ENCODE measurements at regions not wholly inside any gene's neighbourhood (a gene's known extent, or its start where the extent isn't known, plus 50 kb on each side); places are given as distances from the start of the nearest gene placed in this dataset.

DNA sequence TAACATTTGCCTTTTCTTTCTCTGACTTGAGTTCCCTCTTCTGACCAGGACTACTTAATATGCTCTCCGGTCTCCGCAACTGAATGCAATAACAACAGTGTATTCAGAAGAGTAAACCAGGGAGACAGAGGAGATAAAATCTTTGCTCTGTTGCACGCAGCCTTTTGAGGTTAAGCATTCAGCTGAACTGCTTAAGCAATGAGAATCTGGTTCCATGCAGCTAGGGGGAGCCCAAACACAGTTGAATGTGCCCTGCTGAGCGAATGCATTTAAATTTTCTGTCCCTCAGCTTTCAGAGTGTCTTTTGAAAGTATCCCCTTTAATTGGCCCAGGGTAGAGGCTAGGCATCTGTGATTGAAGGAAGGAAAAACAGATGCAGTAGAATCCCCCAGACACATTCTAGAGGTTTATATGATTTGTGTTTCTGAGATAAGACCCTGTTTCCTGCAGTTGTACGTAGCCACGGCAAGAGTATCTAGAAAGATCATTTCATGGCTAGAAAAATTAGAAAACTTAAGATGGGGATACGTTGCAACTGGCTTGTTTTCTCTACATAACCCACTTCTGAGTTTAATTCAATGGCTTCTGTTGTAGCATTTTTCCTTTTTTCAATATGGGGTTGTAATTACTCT is 309.6 kb downstream of the TUSC7 start:
- Histone ChIP-seq H3K4me3 (peak overlapping the region; percentile 47), H3K27ac (no peak overlapping the region)
- TF ChIP-seq, protein P1, sequence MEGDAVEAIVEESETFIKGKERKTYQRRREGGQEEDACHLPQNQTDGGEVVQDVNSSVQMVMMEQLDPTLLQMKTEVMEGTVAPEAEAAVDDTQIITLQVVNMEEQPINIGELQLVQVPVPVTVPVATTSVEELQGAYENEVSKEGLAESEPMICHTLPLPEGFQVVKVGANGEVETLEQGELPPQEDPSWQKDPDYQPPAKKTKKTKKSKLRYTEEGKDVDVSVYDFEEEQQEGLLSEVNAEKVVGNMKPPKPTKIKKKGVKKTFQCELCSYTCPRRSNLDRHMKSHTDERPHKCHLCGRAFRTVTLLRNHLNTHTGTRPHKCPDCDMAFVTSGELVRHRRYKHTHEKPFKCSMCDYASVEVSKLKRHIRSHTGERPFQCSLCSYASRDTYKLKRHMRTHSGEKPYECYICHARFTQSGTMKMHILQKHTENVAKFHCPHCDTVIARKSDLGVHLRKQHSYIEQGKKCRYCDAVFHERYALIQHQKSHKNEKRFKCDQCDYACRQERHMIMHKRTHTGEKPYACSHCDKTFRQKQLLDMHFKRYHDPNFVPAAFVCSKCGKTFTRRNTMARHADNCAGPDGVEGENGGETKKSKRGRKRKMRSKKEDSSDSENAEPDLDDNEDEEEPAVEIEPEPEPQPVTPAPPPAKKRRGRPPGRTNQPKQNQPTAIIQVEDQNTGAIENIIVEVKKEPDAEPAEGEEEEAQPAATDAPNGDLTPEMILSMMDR (IDR thresholded peaks at IDR 0.05), result peak; percentile 61
- DNase-seq (ENCODE audit: low spot score), result no peak

DNA sequence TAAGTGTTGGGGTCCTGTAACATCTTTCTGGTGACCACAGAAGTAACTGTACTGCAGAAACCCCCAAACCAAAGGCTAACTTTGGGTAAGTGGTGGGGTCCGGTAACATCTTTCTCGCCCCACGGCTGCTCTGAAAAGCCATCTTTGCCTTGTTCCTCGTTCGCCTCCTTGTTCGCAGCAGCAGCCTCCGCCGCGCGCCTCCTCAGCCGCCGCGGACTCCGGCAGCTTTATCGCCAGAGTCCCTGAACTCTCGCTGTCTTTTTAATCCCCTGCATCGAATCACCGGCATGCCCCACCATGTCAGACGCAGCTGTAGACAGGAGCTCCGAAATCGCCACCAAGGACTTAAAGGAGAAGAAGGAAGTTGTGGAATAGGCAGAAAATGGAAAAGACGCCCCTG is 316.8 kb downstream of the TUSC7 start:
- TF ChIP-seq, protein P1 (IDR thresholded peaks at IDR 0.05), result no peak
- Histone ChIP-seq H3K4me3 (no peak overlapping the region), H3K27ac (no peak overlapping the region)
- DNase-seq (ENCODE audit: low spot score), result no peak

DNA sequence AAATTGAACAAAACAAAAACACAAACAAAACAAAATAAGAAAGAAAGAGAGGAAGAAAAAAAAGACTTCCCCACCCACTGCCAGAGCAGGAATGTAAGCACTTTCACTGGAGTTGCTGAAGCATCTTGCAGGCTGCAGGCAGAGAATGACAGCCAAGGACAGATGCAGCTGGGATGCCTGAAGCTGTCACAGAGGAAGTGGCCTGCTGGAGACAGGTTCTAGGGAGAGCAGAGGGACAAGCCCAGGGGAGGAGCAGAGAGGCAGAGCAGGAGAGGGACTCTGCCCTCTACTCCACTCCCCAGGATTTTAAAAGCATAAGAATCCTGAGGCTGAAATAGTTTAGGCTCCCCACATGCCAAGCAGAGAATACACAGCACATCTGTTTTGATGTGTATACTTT is 326.2 kb downstream of the TUSC7 start:
- Histone ChIP-seq H3K4me3 (no peak overlapping the region), H3K27ac (peak overlapping the region in 1 of 2 donors; percentile 75)
- no peak for DNase-seq (ENCODE audit: low spot score)
- TF ChIP-seq, protein P1 (IDR thresholded peaks at IDR 0.05), result no peak

DNA sequence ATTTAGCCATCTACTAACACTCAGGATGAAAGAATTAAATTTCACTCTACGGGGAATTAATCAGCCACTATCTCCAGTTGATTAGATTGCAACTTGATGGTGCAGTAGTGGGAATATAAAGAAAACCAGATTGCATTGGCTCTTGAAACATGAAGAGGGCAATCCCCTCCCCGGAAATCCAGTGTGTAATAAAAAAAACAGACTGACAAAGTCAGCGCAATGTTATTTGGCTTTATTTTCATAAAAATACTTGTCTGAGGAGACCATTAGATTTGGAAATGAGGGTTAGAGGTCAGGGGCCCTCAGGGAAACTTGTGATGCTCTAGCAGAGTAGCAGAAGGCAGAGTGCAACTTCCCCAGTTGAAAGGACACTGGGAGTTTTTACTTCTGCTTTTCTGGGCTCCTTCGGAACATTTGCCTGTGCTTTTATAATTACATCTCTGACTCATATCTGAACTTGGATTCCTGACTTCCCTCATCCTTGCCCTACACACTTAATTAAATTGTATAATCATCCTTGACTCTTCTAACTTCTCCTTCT is 326.8 kb downstream of the TUSC7 start:
- no peak for DNase-seq (ENCODE audit: low spot score)
- H3K27ac ChIP-seq, result peak overlapping the region in 1 of 2 donors; percentile 75
- H3K4me3 ChIP-seq, result peak overlapping the region; percentile 6
- TF ChIP-seq, protein P1 (IDR thresholded peaks at IDR 0.05), result no peak

DNA sequence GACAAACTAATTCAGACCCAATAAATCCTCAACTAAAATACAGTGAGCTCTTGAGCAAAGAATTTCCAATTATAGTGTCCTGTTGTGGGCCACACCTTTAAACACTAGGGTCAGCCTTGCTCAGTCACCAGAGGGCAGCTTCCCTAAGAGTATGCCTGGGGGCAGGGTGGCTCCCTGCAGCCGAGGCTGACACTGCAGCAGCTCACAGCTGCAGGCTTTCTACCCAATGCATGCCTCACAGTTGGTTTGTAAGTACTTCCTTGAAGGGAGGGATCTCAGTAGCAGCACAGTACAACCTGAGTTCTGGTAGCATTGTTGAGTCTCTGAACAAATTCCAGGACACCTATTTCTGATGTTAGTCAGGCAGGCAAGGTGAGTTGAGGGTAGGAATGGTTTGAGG is 335.6 kb downstream of the TUSC7 start:
- TF ChIP-seq, protein P1 (IDR thresholded peaks at IDR 0.05), result no peak
- no peak for DNase-seq (ENCODE audit: low spot score)

DNA sequence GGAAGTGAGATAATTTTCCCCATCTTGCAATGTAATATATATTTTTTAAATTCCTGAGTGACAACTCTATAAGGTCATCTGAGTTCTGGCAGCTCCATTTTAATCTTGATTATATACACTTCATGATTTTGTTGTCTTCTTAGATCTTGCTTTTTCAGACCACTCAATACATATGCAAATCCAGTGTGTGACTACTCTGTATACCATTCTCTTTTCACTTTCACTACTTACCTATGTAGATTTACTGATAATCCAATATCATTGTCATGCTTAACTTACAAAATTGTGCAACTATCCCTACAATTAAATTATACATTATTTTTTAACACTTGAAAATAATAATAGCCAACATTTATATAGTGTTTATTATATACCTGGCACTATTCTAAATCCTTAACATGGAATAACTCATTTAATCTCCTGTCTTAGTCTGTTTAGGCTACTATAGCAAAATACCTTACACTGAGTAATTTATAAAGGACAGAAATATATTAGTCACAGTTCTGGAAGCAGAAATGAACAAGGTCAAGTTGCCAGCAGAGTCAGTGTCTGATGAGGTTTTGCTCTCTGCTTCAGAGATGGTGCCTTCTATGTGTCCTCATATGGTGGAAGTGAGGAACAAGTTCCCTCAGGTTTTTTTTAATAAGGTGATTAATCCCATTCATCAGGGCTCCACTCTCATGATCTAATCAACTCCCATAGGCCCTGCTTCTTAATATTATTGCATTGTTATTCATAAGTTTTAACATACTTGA is 338.5 kb downstream of the TUSC7 start:
- TF ChIP-seq, protein P1 (IDR thresholded peaks at IDR 0.05), result no peak
- H3K27ac ChIP-seq, result no peak overlapping the region
- DNase-seq (ENCODE audit: low spot score), result no peak
- no peak overlapping the region for H3K4me3 ChIP-seq

More for the DNA sequence above, 335.6 kb downstream of the TUSC7 start:
- H3K4me3 ChIP-seq, result no peak overlapping the region
- no peak overlapping the region for H3K27ac ChIP-seq

All from coronary artery (tissue), 2 donors.